K562 (cell line): ENCODE measurements at regions not wholly inside any gene's neighbourhood (a gene's known extent, or its start where the extent isn't known, plus 50 kb on each side); places are given as distances from the start of the nearest gene placed in this dataset.
A peak's percentile ranks its signal among the peaks of the same experiment; 100 is the strongest.

ENCODE experiments used
- ATAC-seq: fragments of 200-7000 bp; cut with Tn5 transposase; 3 replicates; pipeline ENCODE4 v1.9.1; 2020; ENCODE audit warnings: moderate library complexity
- BruUV-seq: library from RNA; stranded (reverse); fragments of 400-500 nt; replicated peaks from 2 replicates; lab custom pipeline; 2021; lab: Mats Ljungman, UMichigan
- CTCF ChIA-PET: fragments of 300-600 bp; formaldehyde crosslinking; extraction: SDS; loops from one replicate; lab custom pipeline; 2021; ENCODE audit warnings: low intra/inter-chr PET ratio; lab: Yijun Ruan, JAX
- POLR2A ChIA-PET: fragments of 300-600, 350-650 bp; sonication (Branson Sonifier 250); formaldehyde crosslinking; extraction: SDS; loops from one replicate; lab custom pipeline; 2021; ENCODE audit warnings: antibody characterized with exemption, inconsistent platforms; lab: Yijun Ruan, JAX
- DNase-seq, 4 experiments: peaks; one replicate each; pipeline versions ENCODE4 v3.0.0 to v3.0.0-alpha.2; 2011 to 2018; ENCODE audit warnings: low spot score in 3 of 4, mixed read lengths in 3 of 4; ENCODE audit errors: extremely low read depth in 1 of 4
- FAIRE-seq: peaks from 2 replicates; lab custom pipeline; 2011; peaks lifted over from hg19 to GRCh38; lab: Jason Lieb, UNC
- H2AFZ ChIP-seq: 2 replicates; pipeline ENCODE4 v1.6.0; 2011; ENCODE audit warnings: low read depth, low read length, control low read depth, inconsistent platforms
- H3K27ac ChIP-seq: fragments of 200-600 bp; 3 replicates; pipeline ENCODE4 v1.8.0; 2011; ENCODE audit warnings: low read depth, mild to moderate bottlenecking, control low read depth, inconsistent platforms, low read length, moderate library complexity, mixed read lengths; ENCODE audit errors: extremely low read depth
- H3K27me3 ChIP-seq, 2 experiments: fragments of 300-600 bp in 1 of 2; 2 replicates in 1 of 2; 3 replicates in 1 of 2; pipeline versions ENCODE4 v1.6.0 to v1.8.0; 2011; ENCODE audit warnings: inconsistent platforms in 2 of 2, low read length in 2 of 2, mild to moderate bottlenecking in 1 of 2, mixed read lengths in 1 of 2, moderate library complexity in 1 of 2; ENCODE audit not compliant: control insufficient read depth in 2 of 2, insufficient read depth in 2 of 2
- H3K36me3 ChIP-seq: fragments of 300-600 bp; 3 replicates; pipeline ENCODE4 v1.8.0; 2011; ENCODE audit warnings: mild to moderate bottlenecking, low read length, inconsistent platforms; ENCODE audit not compliant: control insufficient read depth, insufficient read depth
- H3K4me1 ChIP-seq, 2 experiments: fragments of 200-600 bp in 1 of 2; replicated peaks in 1 of 2; 2 replicates in 1 of 2; 3 replicates in 1 of 2; pipeline versions ENCODE4 v1.5.1 to v1.8.0; 2011; ENCODE audit warnings: inconsistent platforms in 2 of 2, low read length in 2 of 2, mild to moderate bottlenecking in 1 of 2, mixed read lengths in 1 of 2, moderate library complexity in 1 of 2; ENCODE audit not compliant: control insufficient read depth in 2 of 2, insufficient read depth in 2 of 2
- H3K4me2 ChIP-seq: 2 replicates; pipeline ENCODE4 v1.6.1; 2011; ENCODE audit warnings: low read length, control low read depth, inconsistent platforms, mixed read lengths; ENCODE audit not compliant: insufficient read depth
- H3K4me3 ChIP-seq: fragments of 200-600 bp; sonication (generic), shearing (Covaris generic); 2 replicates; pipeline ENCODE4 v1.5.1; 2016; ENCODE audit warnings: control low read depth, inconsistent platforms
- H3K79me2 ChIP-seq: fragments of 200-600 bp; 3 replicates; pipeline ENCODE4 v1.8.0; 2011; ENCODE audit warnings: low read length, inconsistent platforms; ENCODE audit not compliant: control insufficient read depth, insufficient read depth
- H3K9ac ChIP-seq, 2 experiments: 2 replicates each; pipeline versions ENCODE4 v1.6.0 to v1.6.1; 2011; ENCODE audit warnings: low read depth in 2 of 2, low read length in 2 of 2, control low read depth in 1 of 2, inconsistent platforms in 1 of 2, mild to moderate bottlenecking in 1 of 2, mixed read lengths in 1 of 2; ENCODE audit not compliant: insufficient read depth in 1 of 2
- H3K9me1 ChIP-seq: one replicate; pipeline ENCODE4 v1.6.0; 2011; ENCODE audit warnings: inconsistent platforms, mild to moderate bottlenecking, low read length, moderate library complexity; ENCODE audit not compliant: control insufficient read depth, insufficient read depth
- H3K9me3 ChIP-seq: replicated peaks from 2 replicates; pipeline ENCODE4 v1.5.1; 2011; ENCODE audit warnings: low read depth, low read length, inconsistent platforms; ENCODE audit not compliant: control insufficient read depth, insufficient read depth
- H4K20me1 ChIP-seq: replicated peaks from 2 replicates; pipeline ENCODE4 v1.6.1; 2011; ENCODE audit warnings: low read length, inconsistent platforms, mixed read lengths; ENCODE audit not compliant: control insufficient read depth, insufficient read depth
- CBX5 ChIP-seq: IDR thresholded peaks from 2 replicates; pipeline ENCODE4 v1.6.1; 2014; ENCODE audit warnings: low read depth, borderline replicate concordance
- CC2D1A ChIP-seq: fragments of 450-650 bp; IDR thresholded peaks from 2 replicates; pipeline ENCODE4 v1.6.1; 2017; ENCODE audit warnings: mild to moderate bottlenecking
- CEBPB ChIP-seq: fragments of 450-650 bp; IDR thresholded peaks from 2 replicates; pipeline ENCODE4 v1.6.1; 2016; ENCODE audit warnings: missing genetic modification characterization, missing compliant biosample characterization
- CEBPG ChIP-seq, 3 experiments: fragments of 200-800 bp in 1 of 3; sonication (Bioruptor generic) in 1 of 3; sonication (generic) in 1 of 3; formaldehyde crosslinking in 1 of 3; IDR thresholded peaks in 2 of 3; conservative IDR thresholded peaks in 1 of 3; 2 replicates each; pipeline versions ENCODE4 v1.6.1 to v1.8.0; 2016 to 2022; ENCODE audit warnings: missing compliant biosample characterization in 2 of 3, missing genetic modification characterization in 2 of 3, mild to moderate bottlenecking in 1 of 3, missing genetic modification reagents in 1 of 3
- LEF1 ChIP-seq: fragments of 450-650 bp; IDR thresholded peaks from 2 replicates; pipeline ENCODE4 v1.6.1; 2016; ENCODE audit warnings: mild to moderate bottlenecking
- NR2C1 ChIP-seq, 2 experiments: fragments of 450-650 bp; IDR thresholded peaks; 2 replicates each; pipeline ENCODE4 v1.6.1; 2017; ENCODE audit warnings: mild to moderate bottlenecking in 2 of 2, antibody characterized with exemption in 1 of 2, inconsistent platforms in 1 of 2, missing compliant biosample characterization in 1 of 2, missing genetic modification characterization in 1 of 2
- RBM25 ChIP-seq: fragments of 200-400 bp; formaldehyde crosslinking; IDR thresholded peaks from 2 replicates; pipeline ENCODE4 v1.6.1; 2018; ENCODE audit warnings: low read length, low read depth, moderate library complexity; ENCODE audit not compliant: severe bottlenecking
- RUNX1 ChIP-seq: sonication (generic); IDR thresholded peaks from 2 replicates; pipeline ENCODE4 v1.6.1; 2016; ENCODE audit warnings: antibody characterized with exemption, low read depth
- TGIF2 ChIP-seq: sonication (generic); formaldehyde crosslinking; IDR thresholded peaks from 2 replicates; pipeline ENCODE4 v1.8.1; 2022; ENCODE audit warnings: mild to moderate bottlenecking, missing genetic modification reagents, moderate library complexity
- ZBTB26 ChIP-seq: fragments of 450-650 bp; formaldehyde crosslinking; IDR thresholded peaks from 2 replicates; pipeline ENCODE4 v1.4.0; 2022; ENCODE audit warnings: missing genetic modification characterization
- ZEB2 ChIP-seq: fragments of 450-650 bp; IDR thresholded peaks from 2 replicates; pipeline ENCODE4 v1.6.1; 2016
- ZNF175 ChIP-seq: fragments of 200-800 bp; sonication (Bioruptor generic); IDR thresholded peaks from 2 replicates; pipeline ENCODE4 v1.6.1; 2016; ENCODE audit warnings: low read depth, mild to moderate bottlenecking, missing genetic modification characterization, missing compliant biosample characterization
- ZNF507 ChIP-seq: conservative IDR thresholded peaks from 2 replicates; pipeline ENCODE4 v1.6.1; 2017; ENCODE audit warnings: missing genetic modification characterization, missing compliant biosample characterization
- WGBS: fragments of 100-300 bp; shearing (Covaris generic); methylation state at CpG from one replicate; pipeline ENCODE4 v1.1.6; 2016; ENCODE audit warnings: low coverage, mixed read lengths; ENCODE audit not compliant: insufficient coverage; ENCODE audit errors: missing lambda C conversion rate; 5-methylcytosine and 5-hydroxymethylcytosine counted together
- in situ Hi-C: fragments of 300-500 bp; cut with MboI; formaldehyde crosslinking; loops from 4 replicates; pipeline ENCODE4 v1.15.0; 2018; ENCODE audit warnings: inconsistent platforms, mixed read lengths
- intact Hi-C: fragments of 100-400 bp; cut with micrococcal nuclease; formaldehyde crosslinking; loops from 2 replicates; pipeline ENCODE4 v1.14.2; 2022

GRCh38 chr16:73993878-73994277 lies 302.7 kb upstream of the PSMD7 start:
- Histone ChIP-seq H3K27me3 (no peaks in the 10 kb centered on the region), H2AFZ (no peak overlapping the region), H3K79me2 (no peaks in the 10 kb centered on the region), H3K9me1 (no peaks in the 10 kb centered on the region), H3K4me3 (no peak overlapping the region), H4K20me1 (no peaks in the 10 kb centered on the region), H3K4me1 (no peaks in the 10 kb centered on the region), H3K36me3 (no peaks in the 10 kb centered on the region), H3K4me2 (no peak overlapping the region), H3K27ac (no peak overlapping the region), H3K9me3 (no peaks in the 10 kb centered on the region), H3K9ac (no peak overlapping the region)
- CTCF ChIA-PET = no interaction called here
- DNase-seq (no peak), FAIRE-seq (no peak), ATAC-seq (no peak)
- no TSS peak for BruUV-seq
- intact Hi-C loops (no loop called here), in situ Hi-C loops (no loop called here)
- POLR2A ChIA-PET = interaction anchor here (0.9 kb wide), 1 partner anchor 686 kb away, joined by 3 read pairs; no protein-coding TSS in a partner anchor
- 7% methylated on average over 1 of the region's 1 CpG for WGBS
- TF ChIP-seq CEBPB (peak; percentile 63), NR2C1 (IDR thresholded peaks at IDR 0.05) (no peak), NR2C1 (tag; IDR thresholded peaks at IDR 0.05) (no peak), CEBPG (CRISPR knock-in tag; IDR thresholded peaks at IDR 0.05) (no peak), CEBPG (tag; conservative IDR thresholded peaks at IDR 0.05 in 1 of 2, IDR thresholded peaks at IDR 0.05 in 1 of 2) (peak in 1 of 2 experiments; percentile 72; a peak in 2 of 4 replicates), RBM25 (peak; percentile 46)

DNA sequence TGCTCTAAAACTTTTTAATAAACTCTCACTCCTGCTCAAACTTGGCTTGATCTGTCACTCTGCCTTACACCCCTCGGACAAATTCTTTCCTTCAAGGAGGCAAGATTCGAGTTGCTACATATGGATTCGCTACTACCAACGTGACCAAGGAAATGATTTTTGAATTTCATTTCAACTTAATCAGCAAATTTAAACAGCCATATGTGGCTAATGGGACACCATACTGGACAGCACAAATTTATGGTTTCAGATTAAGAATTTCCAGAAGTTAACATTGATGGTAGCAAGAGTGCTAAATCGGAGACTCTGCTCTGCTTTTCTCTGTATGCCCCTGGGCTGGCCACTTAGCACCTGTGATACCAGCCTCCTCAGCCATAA lies 318.2 kb upstream of the PSMD7 start:
- DNase-seq (no peak), FAIRE-seq (no peak), ATAC-seq (no peak)
- H3K4me3 ChIP-seq = no peak overlapping the region
- H3K27me3 ChIP-seq = peaks cover 0 to 6% of the 10 kb centered on the region in 2 experiments; a peak in 2 of 5 replicates
- BruUV-seq = no TSS peak
- H3K9me1 ChIP-seq = no peaks in the 10 kb centered on the region
- ChIA-PET POLR2A (no interaction called here), CTCF (interaction anchor here (0.6 kb wide), 1 partner anchor 298 kb away, joined by 3 read pairs; no protein-coding TSS in a partner anchor)
- no peak overlapping the region for H3K27ac ChIP-seq
- H3K36me3 ChIP-seq = no peaks in the 10 kb centered on the region
- H3K4me1 ChIP-seq = no peaks in the 10 kb centered on the region
- no peaks in the 10 kb centered on the region for H3K79me2 ChIP-seq
- H3K9ac ChIP-seq = no peak overlapping the region
- TF ChIP-seq ZBTB26 (CRISPR knock-in tag) = no peak
- no peak for TF ChIP-seq TGIF2 (CRISPR knock-in tag)
- TF ChIP-seq ZNF507 (tag) = no peak
- TF ChIP-seq CC2D1A = no peak
- TF ChIP-seq LEF1 = no peak
- TF ChIP-seq ZEB2 = no peak
- TF ChIP-seq CBX5 = no peak
- TF ChIP-seq RUNX1 = no peak
- TF ChIP-seq ZNF175 (CRISPR knock-in tag) = no peak
- no peak overlapping the region for H3K4me2 ChIP-seq
- intact Hi-C loops (no loop called here), in situ Hi-C loops (no loop called here)
- no peak overlapping the region for H2AFZ ChIP-seq
- H3K9me3 ChIP-seq = no peaks in the 10 kb centered on the region
- no peaks in the 10 kb centered on the region for H4K20me1 ChIP-seq
- WGBS = 2% methylated on average over 5 of the region's 5 CpGs
